ENCODE measurements at regions not wholly inside any gene's neighbourhood (a gene's known extent, or its start where the extent isn't known, plus 50 kb on each side); places are given as distances from the start of the nearest gene placed in this dataset.

- TF ChIP-seq CTCF (IDR thresholded peaks at IDR 0.05; ENCODE audit: insufficient read depth, low read length) (peak; percentile 72), POLR2AphosphoS5 (IDR thresholded peaks at IDR 0.05; ENCODE audit: low read depth) (no peak)
These were observed 143.0 kb downstream of the ARL6IP6 start for GRCh38 chr2:152861349-152861942.

GRCh38 chr2:152858594-152859265 lies 140.3 kb downstream of the ARL6IP6 start:
- no peaks in the 10 kb centered on the region for H3K27me3 ChIP-seq (ENCODE audit: insufficient read depth, poor library complexity, severe bottlenecking)
- no peak for DNase-seq (ENCODE audit: low read depth in 1 of 2, low spot score in 1 of 2)
- TF ChIP-seq SPI1 (IDR thresholded peaks at IDR 0.05; ENCODE audit: borderline replicate concordance, low read depth) (no peak), POLR2AphosphoS5 (IDR thresholded peaks at IDR 0.05; ENCODE audit: low read depth) (no peak), GABPA (IDR thresholded peaks at IDR 0.05; ENCODE audit: low read depth) (no peak), REST (IDR thresholded peaks at IDR 0.05; ENCODE audit: insufficient replicate concordance, low read depth) (no peak), CTCF (IDR thresholded peaks at IDR 0.05; ENCODE audit: insufficient read depth, low read length) (no peak)
- no peak overlapping the region for H3K4me3 ChIP-seq (replicated peaks; ENCODE audit: insufficient read depth, low read length)
- no peak overlapping the region for H3K27ac ChIP-seq (replicated peaks)

More at GRCh38 chr2:152861349-152861942, 143.0 kb downstream of the ARL6IP6 start:
- Histone ChIP-seq H3K4me3 (replicated peaks; ENCODE audit: insufficient read depth, low read length) (no peak overlapping the region), H3K27me3 (ENCODE audit: insufficient read depth, poor library complexity, severe bottlenecking) (no peaks in the 10 kb centered on the region), H3K27ac (replicated peaks) (no peak overlapping the region)
- peak; percentile 11 to 33 for DNase-seq (ENCODE audit: low read depth in 1 of 2, low spot score in 1 of 2)

GRCh38 chr2:152846697-152847470 lies 128.5 kb downstream of the ARL6IP6 start:
- no peak for TF ChIP-seq CTCF (IDR thresholded peaks at IDR 0.05; ENCODE audit: insufficient read depth, low read length)
- no peak for TF ChIP-seq SPI1 (IDR thresholded peaks at IDR 0.05; ENCODE audit: borderline replicate concordance, low read depth)
- no peak for TF ChIP-seq POLR2AphosphoS5 (IDR thresholded peaks at IDR 0.05; ENCODE audit: low read depth)
- TF ChIP-seq GABPA (IDR thresholded peaks at IDR 0.05; ENCODE audit: low read depth): no peak
- TF ChIP-seq REST (IDR thresholded peaks at IDR 0.05; ENCODE audit: insufficient replicate concordance, low read depth): no peak

More at GRCh38 chr2:152846697-152847470, 128.5 kb downstream of the ARL6IP6 start:
- no peak for DNase-seq (ENCODE audit: low read depth in 1 of 2, low spot score in 1 of 2)
- H3K27me3 ChIP-seq (ENCODE audit: insufficient read depth, poor library complexity, severe bottlenecking): no peaks in the 10 kb centered on the region
- no peak overlapping the region for H3K27ac ChIP-seq (replicated peaks)
- H3K4me3 ChIP-seq (replicated peaks; ENCODE audit: insufficient read depth, low read length): no peak overlapping the region

All from HL-60 (cell line).